Activated naive CD8-positive, alpha-beta T cell treated with anti-CD3 and anti-CD28 coated beads, Interleukin-2, amount 50 U/mL, for 24 hours (primary cell): ENCODE measurements at regions not wholly inside any gene's neighbourhood (a gene's known extent, or its start where the extent isn't known, plus 50 kb on each side); places are given as distances from the start of the nearest gene placed in this dataset.
"Not testable (repeated sequence)": the region's sequence is repeated elsewhere in the genome, so short reads cannot be mapped to it uniquely, and the experiment has no call there.

Experiments used
- ATAC-seq: fragments of 150-1000 bp; cut with Tn5 transposase; one replicate; pipeline ENCODE4 v1.10.0; 2021
- DNase-seq: peaks from one replicate; pipeline ENCODE4 v3.0.0; 2021
- H3K27ac Mint-ChIP-seq: one replicate; pipeline ENCODE4 v1.8.0; 2021; ENCODE audit warnings: mild to moderate bottlenecking, mixed read lengths
- H3K27me3 Mint-ChIP-seq: one replicate; pipeline ENCODE4 v1.8.0; 2021; ENCODE audit warnings: mixed read lengths
- H3K36me3 Mint-ChIP-seq: one replicate; pipeline ENCODE4 v1.8.0; 2021; ENCODE audit warnings: low read depth, mixed read lengths
- H3K4me1 Mint-ChIP-seq: one replicate; pipeline ENCODE4 v1.8.0; 2021; ENCODE audit warnings: mixed read lengths
- H3K4me3 Mint-ChIP-seq: one replicate; pipeline ENCODE4 v1.8.0; 2021; ENCODE audit warnings: mild to moderate bottlenecking, moderate library complexity, mixed read lengths
- H3K9me3 Mint-ChIP-seq: one replicate; pipeline ENCODE4 v1.8.0; 2021; ENCODE audit warnings: mixed read lengths

DNA sequence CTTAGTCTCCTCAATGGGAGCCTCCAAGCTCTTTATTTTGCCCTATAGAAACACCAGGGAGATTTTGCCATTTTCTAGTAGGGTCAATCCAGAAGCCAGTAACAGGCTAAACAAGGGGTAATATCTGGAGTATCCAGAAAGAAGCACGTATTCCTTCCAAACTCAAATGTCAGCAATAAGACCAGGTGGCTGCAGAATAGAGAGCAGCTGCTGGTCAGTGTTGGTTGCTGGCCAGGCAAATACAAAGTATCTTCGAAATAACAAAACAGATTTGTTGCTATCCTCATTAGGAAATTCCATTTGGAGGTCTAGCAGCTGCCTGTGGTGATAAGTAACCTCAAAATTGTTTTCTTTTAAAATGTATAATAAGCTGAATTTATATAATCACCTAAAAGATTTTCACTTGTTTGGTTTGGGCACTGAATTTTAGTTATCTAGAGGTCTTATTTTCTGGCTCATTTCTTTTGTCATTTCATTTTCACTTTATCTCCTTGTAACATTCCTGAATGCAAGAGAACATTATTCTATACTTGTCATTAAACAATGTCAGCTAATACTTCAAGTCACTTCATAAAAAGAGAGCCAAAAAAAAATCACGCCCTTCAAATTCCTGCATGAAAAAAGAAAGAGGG lies 320.6 kb downstream of the DTHD1 start:
- ATAC-seq (no peak), DNase-seq (no peak)
- Mint-ChIP-seq H3K9me3 (no peaks in the 10 kb centered on the region), H3K4me1 (no peaks in the 10 kb centered on the region), H3K27me3 (no peaks in the 10 kb centered on the region), H3K27ac (no peak overlapping the region), H3K36me3 (no peaks in the 10 kb centered on the region), H3K4me3 (no peak overlapping the region)

DNA sequence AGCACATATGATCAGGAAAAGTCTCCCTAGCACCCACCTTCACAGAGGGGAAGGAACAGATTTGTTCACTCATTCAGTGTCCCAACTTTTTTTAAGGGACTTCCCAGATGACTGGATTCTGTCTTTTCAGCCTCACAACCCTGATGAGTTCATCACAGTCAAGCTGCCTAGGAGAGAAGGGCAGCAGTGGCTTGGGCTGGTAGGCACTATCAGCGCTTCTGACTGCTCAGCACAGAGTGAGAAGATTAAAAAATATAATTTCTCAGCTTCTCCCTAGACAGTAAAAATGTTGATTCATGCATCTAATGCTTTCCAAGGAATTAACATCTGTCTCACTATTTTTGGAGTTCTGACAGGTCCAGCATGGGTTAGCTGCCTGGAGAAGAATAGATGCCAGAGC lies 328.2 kb downstream of the DTHD1 start:
- H3K27me3 Mint-ChIP-seq = peaks cover 1% of the 10 kb centered on the region
- ATAC-seq (no peak), DNase-seq (no peak)
- no peak overlapping the region for H3K27ac Mint-ChIP-seq
- H3K4me1 Mint-ChIP-seq = no peaks in the 10 kb centered on the region
- H3K4me3 Mint-ChIP-seq = no peak overlapping the region
- H3K9me3 Mint-ChIP-seq = peaks cover 11% of the 10 kb centered on the region
- no peaks in the 10 kb centered on the region for H3K36me3 Mint-ChIP-seq

DNA sequence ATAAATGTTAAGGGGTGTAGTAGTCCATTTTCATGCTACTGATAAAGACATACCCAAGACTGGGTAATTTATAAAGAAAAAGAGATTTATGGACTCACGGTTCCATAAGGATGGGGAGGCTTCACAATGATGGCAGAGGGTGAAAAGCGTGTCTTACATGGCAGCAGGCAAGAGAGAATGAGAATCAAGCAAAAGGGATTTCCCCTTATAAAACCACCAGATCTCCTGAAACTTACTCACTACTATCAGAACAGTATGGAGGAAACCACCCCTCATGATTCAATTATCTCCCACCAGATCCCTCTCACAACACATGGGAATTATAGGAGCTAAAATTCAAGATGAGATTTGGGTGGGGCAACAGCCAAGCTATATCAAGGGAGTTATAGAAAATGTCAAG lies 329.2 kb downstream of the DTHD1 start:
- Mint-ChIP-seq H3K27me3 (peaks cover 1% of the 10 kb centered on the region), H3K27ac (no peak overlapping the region), H3K36me3 (no peaks in the 10 kb centered on the region), H3K4me3 (no peak overlapping the region), H3K4me1 (no peaks in the 10 kb centered on the region), H3K9me3 (peaks cover 11% of the 10 kb centered on the region)
- ATAC-seq (no peak), DNase-seq (no peak)

DNA sequence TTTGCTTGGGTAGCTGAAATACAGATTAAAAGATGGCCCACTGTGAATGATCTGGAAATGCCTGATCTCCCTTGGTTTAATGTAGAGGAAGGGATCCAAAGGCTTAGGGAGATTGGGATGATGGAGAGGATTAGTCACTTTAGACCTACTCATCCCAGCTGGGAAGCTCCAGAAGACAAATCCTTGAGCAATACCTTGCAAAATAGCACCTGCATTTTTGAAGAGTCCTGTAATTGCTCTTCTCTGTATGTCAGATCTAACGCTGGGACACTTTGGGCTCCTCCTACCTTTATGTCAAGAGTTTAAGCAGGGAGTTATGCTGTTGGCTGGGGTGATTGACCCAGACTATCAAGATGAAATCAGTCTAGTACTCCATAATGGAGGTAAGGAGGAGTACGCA lies 331.7 kb downstream of the DTHD1 start:
- not testable (repeated sequence) for H3K4me1 Mint-ChIP-seq, ATAC-seq, H3K36me3 Mint-ChIP-seq, H3K27ac Mint-ChIP-seq, DNase-seq, H3K27me3 Mint-ChIP-seq, H3K4me3 Mint-ChIP-seq
- H3K9me3 Mint-ChIP-seq = peaks cover 15% of the 10 kb centered on the region

DNA sequence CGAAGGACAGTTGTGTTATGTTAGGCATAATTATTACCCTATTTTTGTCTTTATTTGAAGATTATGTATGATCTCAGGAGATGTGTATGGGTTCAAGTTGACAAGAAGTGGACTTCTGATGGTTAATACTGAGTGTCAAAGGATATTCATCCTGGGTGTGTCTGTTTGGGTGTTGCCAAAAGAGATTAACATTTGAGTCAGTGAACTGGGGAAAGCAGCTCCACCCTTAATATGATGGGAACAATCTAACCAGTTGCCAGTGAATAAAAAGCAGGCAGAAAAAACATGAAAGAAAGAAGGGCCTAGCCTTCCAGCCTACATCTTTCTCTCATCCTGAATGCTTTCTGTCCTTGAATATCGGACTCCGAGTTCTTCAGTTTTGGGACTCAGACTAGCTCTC lies 332.6 kb downstream of the DTHD1 start:
- no peak overlapping the region for H3K27ac Mint-ChIP-seq
- H3K4me3 Mint-ChIP-seq = no peak overlapping the region
- H3K27me3 Mint-ChIP-seq = peaks cover 1% of the 10 kb centered on the region
- ATAC-seq = no peak
- no peaks in the 10 kb centered on the region for H3K36me3 Mint-ChIP-seq
- H3K4me1 Mint-ChIP-seq = no peaks in the 10 kb centered on the region
- DNase-seq = no peak
- H3K9me3 Mint-ChIP-seq = peaks cover 15% of the 10 kb centered on the region

DNA sequence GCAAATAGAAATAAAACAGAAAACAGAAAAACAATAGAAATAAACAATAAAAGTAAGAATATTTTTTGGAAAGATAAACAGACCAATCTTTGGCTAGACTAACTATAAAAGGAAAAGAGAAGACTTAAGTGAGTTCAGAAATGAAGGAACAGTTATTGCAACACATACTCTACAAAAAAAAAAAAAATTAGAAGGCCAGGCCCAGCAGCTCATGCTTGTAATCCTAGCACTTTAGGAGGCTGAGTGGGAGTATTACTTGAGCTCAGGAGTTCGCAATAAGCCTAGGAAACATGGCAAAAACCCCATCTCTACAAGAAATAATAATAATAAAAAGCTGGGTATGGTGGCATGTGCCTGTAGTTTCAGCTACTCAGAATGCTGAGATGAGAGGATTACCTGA lies 336.7 kb downstream of the DTHD1 start:
- ATAC-seq (no peak), DNase-seq (no peak)
- no peak overlapping the region for H3K27ac Mint-ChIP-seq
- H3K9me3 Mint-ChIP-seq = peaks cover 3% of the 10 kb centered on the region
- no peaks in the 10 kb centered on the region for H3K27me3 Mint-ChIP-seq
- H3K4me1 Mint-ChIP-seq = no peaks in the 10 kb centered on the region
- H3K4me3 Mint-ChIP-seq = no peak overlapping the region
- H3K36me3 Mint-ChIP-seq = no peaks in the 10 kb centered on the region

DNA sequence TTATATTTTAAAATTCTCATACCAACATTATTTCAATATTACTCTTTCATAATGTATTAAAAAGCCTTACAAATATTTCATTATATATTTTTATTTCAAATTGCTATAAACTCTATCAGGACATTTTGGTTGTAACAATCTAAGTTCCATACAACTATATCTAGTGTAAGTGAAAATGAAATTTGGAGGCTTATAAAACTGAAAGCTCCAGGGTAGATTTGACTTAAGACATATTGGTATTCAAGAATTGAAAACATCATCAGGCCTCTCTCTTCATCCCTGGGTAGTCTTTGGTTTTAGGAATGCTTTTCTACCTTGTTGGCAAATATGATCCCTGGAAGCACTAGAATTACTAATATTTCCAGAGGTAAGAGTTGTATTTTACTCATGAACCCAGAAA lies 342.6 kb downstream of the DTHD1 start:
- Mint-ChIP-seq H3K4me3 (no peak overlapping the region), H3K9me3 (no peaks in the 10 kb centered on the region), H3K27ac (no peak overlapping the region), H3K4me1 (no peaks in the 10 kb centered on the region), H3K27me3 (no peaks in the 10 kb centered on the region), H3K36me3 (no peaks in the 10 kb centered on the region)
- no peak for DNase-seq
- no peak for ATAC-seq

DNA sequence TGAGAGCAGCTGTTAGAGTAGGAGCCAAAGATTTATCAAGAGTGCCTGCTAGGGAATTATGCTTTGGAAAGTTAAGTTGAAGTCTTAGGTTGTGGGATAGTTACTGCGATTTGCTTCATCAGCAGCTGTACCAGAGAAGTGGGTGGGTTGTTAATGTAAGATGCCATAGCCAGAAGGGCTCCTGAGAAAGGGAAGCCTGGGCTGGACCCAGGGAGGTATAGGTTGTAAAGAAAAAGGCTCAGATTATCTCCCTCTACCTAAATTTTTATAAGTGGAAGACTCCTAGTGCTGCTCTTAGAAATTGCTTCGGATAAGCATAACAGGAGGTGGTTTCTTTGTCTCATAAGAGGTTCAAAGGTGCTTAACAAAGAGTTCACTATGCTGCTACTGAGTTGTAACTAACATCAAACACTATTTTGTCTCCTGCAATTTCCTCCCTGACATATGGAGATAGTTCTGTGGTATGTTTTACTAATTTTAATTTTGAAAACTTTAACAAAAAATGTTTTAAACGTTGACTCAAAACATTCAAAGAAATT lies 356.9 kb downstream of the DTHD1 start:
- H3K27ac Mint-ChIP-seq = no peak overlapping the region
- no peaks in the 10 kb centered on the region for H3K36me3 Mint-ChIP-seq
- no peaks in the 10 kb centered on the region for H3K9me3 Mint-ChIP-seq
- no peaks in the 10 kb centered on the region for H3K4me1 Mint-ChIP-seq
- no peak for ATAC-seq
- no peak overlapping the region for H3K4me3 Mint-ChIP-seq
- no peak for DNase-seq
- H3K27me3 Mint-ChIP-seq = no peaks in the 10 kb centered on the region

DNA sequence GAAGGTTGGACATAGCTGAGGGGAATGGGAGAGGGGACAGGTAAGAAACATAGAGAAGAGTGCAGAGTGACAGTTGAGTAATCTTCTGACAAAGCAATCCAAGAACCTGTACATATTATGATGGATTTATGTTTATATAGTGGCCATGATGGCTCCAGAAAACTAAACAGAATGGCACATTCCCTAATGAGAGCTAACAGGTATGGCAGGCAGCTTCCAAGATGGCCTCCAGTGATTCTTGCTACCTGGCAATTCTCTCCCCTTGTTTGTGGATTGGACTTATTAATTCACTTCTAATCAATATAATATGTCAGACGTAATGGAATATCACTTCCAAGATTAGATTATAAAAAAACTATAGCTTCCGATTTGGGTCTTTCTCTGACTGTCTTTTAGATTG lies 359.5 kb downstream of the DTHD1 start:
- Mint-ChIP-seq H3K9me3 (no peaks in the 10 kb centered on the region), H3K36me3 (no peaks in the 10 kb centered on the region), H3K27me3 (no peaks in the 10 kb centered on the region), H3K27ac (no peak overlapping the region), H3K4me1 (no peaks in the 10 kb centered on the region), H3K4me3 (no peak overlapping the region)
- ATAC-seq (no peak), DNase-seq (no peak)

DNA sequence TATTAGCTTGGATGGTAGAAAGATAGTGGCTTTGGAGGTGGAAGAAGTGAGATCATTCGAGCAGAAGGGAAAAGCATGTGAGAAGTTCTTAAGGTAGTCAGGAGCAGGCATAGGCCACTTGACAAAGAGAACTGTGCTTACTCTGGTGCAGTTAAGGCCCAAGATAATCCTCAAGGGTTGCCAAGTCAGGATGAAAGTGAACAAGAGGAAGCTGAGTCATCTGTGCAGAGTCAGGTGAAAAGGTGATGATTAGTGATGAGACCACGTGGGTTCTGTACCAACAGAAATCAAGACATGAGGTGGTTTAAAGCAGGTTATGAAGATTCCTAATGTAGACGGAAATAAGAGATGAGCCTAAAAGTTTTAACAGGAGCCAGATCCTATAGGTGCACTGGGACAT lies 369.8 kb downstream of the DTHD1 start:
- H3K27me3 Mint-ChIP-seq = no peaks in the 10 kb centered on the region
- ATAC-seq = peak; percentile 43
- H3K4me3 Mint-ChIP-seq = no peak overlapping the region
- H3K27ac Mint-ChIP-seq = no peak overlapping the region
- no peaks in the 10 kb centered on the region for H3K9me3 Mint-ChIP-seq
- DNase-seq = no peak
- no peaks in the 10 kb centered on the region for H3K36me3 Mint-ChIP-seq
- no peaks in the 10 kb centered on the region for H3K4me1 Mint-ChIP-seq

DNA sequence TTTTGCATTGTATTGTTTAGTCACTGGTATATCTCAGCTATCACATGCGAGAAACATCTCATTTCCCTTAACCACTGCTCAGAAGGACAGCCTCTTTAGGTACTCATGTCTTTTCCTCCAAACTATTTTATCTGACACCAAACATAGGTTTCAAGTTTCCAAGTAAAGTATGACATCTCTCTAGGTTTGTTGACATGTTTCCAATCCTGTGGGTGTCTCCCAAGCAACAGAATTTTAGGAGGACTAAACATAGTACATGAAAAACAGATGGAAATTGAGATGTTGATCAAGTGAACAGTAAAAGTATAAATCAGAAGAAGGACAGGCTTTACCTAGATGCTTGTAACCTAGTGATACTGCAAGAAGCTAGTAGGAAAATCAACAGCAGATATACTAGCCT lies 371.4 kb downstream of the DTHD1 start:
- Mint-ChIP-seq H3K27me3 (no peaks in the 10 kb centered on the region), H3K27ac (no peak overlapping the region), H3K9me3 (no peaks in the 10 kb centered on the region), H3K36me3 (no peaks in the 10 kb centered on the region), H3K4me3 (no peak overlapping the region), H3K4me1 (no peaks in the 10 kb centered on the region)
- no peak for ATAC-seq
- no peak for DNase-seq

DNA sequence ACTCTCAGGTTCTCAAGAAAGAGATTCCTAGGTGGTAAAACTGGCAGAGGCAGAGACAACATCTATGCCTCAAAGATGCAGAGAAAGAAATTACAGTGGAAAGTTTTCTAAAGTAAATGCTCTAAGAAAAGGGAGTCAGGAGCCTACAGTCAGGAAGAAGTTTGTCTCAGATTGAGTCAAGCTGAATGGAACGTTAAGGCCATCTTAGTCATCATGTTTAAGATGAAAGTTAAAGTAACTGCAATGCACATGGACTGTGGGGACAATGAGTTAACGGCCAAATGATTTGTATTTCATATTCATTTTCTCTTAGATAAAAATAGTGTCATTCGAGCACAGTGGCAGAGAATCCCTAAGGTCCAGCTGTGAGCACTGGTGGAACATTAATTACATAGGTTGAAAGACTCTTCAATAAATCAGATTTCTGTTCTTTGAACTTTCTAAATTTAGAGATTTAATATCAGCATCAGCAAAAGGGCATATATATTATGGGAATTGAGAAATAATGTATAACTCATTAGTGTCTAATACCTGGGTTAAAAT lies 384.6 kb downstream of the DTHD1 start:
- Mint-ChIP-seq H3K9me3 (no peaks in the 10 kb centered on the region), H3K27ac (no peak overlapping the region), H3K4me1 (no peaks in the 10 kb centered on the region), H3K27me3 (no peaks in the 10 kb centered on the region), H3K36me3 (no peaks in the 10 kb centered on the region), H3K4me3 (no peak overlapping the region)
- ATAC-seq = no peak
- no peak for DNase-seq

DNA sequence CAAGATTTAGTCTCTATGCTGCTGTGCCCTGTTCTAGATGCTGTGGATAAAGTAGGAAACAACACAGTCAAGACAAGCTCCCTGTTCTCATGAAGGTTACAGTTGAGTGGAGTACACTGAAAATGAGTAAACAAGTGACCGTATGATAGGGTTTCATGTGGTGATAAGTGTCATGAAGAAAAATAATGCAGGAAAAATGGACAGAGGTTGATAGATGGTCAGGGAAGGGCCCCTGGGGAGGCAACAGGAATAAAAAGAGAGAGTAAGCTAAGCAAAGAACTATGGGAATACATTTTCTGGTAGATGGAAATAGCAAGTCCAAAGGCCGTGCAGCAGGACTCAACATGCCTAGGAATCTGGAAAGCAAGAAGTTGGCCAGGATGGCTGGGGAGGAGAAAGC lies 394.0 kb downstream of the DTHD1 start:
- no peak for DNase-seq
- H3K27me3 Mint-ChIP-seq = no peaks in the 10 kb centered on the region
- no peak overlapping the region for H3K27ac Mint-ChIP-seq
- H3K36me3 Mint-ChIP-seq = no peaks in the 10 kb centered on the region
- H3K4me3 Mint-ChIP-seq = no peak overlapping the region
- no peaks in the 10 kb centered on the region for H3K4me1 Mint-ChIP-seq
- no peaks in the 10 kb centered on the region for H3K9me3 Mint-ChIP-seq
- ATAC-seq = no peak

DNA sequence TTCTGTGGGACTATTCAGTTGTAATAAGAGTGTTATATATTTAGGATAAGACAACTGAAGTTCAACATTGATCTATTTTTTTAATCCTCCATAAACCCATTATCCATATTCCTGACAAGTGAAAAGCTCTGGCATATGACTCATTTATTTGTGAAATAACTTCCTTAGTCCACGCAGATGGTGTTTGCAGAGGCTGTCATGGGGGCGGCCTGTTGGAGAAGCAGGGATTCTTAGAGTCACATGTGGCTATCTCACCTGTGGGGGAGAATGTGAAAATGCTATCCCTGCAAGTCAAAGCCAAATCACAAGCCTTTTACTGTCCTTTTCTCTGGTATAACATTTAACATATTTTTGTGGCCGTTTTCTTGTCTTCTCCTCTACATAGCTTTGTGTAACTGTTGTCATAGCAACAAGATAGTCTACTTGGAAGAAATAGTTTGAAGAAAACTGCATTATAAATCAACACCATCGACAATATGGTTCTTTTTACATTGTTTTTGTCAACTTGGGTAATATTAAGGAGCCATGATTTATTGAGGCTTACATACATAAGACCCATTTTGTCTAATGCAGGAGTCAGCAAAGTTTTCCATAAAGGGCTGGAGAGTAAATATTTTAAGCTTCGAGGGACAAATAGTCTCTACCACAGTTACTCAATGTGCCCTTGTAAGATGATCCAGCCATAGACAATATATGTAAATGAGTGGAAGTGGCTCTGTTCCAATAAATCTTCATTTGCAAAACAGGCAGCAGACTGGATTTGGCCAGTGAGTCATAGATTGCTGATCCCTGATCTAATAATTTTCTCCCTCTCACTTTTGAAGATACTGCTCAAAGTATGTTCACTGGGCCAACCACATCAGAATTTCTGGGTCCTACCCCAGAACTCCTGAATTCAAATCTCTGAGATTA lies 395.0 kb downstream of the DTHD1 start:
- DNase-seq (no peak), ATAC-seq (no peak)
- Mint-ChIP-seq H3K27me3 (no peaks in the 10 kb centered on the region), H3K9me3 (no peaks in the 10 kb centered on the region), H3K4me1 (no peaks in the 10 kb centered on the region), H3K36me3 (no peaks in the 10 kb centered on the region), H3K27ac (no peak overlapping the region), H3K4me3 (no peak overlapping the region)

DNA sequence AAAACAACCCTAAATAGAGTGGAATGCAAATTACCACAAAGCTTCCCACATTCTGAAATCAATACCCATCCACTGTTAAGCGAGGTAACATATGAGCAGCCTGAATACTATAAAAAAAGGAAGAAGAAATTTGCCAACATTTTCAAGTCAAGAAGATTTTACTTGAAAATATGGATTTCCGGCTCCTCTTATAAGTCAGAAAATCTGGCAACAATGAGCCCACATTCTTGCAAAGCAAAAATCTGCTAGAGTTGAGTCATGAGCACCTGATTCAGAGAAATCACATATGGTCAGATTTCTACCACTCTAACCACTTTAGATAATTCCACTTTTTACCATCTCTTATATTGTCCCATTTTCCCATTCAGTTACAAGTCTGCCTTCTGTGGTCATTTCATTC lies 395.7 kb downstream of the DTHD1 start:
- Mint-ChIP-seq H3K27me3 (no peaks in the 10 kb centered on the region), H3K4me3 (no peak overlapping the region), H3K4me1 (no peaks in the 10 kb centered on the region), H3K36me3 (no peaks in the 10 kb centered on the region), H3K9me3 (no peaks in the 10 kb centered on the region), H3K27ac (no peak overlapping the region)
- ATAC-seq = no peak
- no peak for DNase-seq
